Right hindlimb (tissue), 1 donor: ENCODE measurements at regions not wholly inside any gene's neighbourhood (a gene's known extent, or its start where the extent isn't known, plus 50 kb on each side); places are given as distances from the start of the nearest gene placed in this dataset.
A peak's percentile ranks its signal among the peaks of the same experiment; 100 is the strongest.
"Not testable (repeated sequence)": the region's sequence is repeated elsewhere in the genome, so short reads cannot be mapped to it uniquely, and the experiment has no call there.

Source experiments
- DNase-seq: peaks from one replicate; pipeline ENCODE4 v3.0.0-alpha.2; 2018

DNA sequence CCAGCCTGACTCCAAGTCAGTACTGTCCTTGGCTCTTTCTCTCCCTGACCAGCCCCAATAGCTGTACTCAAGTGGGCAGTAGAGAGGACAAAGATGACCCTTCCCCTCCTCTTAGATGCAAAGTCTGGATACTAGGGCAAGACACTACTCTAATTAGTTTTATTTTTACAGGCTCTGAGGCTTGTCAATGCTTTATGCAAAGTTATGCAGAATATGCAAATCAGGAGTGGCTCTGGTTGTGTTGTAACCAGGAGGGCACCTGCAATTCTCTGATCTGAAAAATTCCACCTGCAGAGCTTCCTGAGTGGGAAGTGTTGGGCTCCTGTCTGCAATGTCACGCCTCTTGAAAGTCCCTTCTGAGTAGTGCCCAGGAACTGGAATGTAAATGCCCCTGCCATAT is 201.5 kb downstream of the RGS3 start:
- peak; percentile 3 for DNase-seq

DNA sequence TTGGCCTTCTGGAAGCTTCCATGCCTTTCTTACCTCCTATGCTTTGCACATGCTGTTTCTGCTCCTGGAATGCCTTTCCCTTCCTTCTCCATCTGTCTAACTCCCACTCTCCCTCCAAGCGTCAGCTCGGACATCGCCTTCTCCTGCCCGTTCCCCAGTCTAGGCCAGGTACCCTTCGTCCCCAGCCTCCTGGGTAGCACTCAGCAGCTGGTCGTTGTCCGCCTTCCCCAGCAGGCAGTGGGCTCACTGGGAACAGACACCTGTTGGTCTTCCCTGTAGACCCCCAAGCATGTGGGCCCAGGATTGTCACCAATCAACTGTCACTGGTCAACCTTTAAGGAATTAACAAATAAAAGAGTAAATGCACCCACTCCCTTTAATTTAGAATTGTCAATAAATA is 202.2 kb downstream of the RGS3 start:
- DNase-seq, result peak; percentile 5

DNA sequence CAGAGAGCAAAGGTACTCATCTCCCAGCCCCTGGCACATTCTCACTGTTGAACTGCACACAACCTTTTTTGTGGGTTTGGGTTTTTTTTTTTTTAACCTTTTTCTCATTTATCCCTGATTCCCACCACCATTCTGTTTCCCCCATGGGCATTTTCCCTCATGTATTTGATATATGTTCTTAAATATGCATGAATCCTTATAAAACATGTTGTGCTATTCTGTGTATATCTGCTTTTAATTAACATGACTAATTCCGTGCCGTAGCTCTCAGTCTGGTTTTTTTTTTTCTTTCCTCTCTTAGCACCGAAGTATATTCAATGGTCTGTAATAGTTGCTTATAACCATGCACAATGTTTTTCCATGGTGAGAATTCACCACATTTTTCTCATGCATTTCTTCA is 204.5 kb downstream of the RGS3 start:
- no peak for DNase-seq

DNA sequence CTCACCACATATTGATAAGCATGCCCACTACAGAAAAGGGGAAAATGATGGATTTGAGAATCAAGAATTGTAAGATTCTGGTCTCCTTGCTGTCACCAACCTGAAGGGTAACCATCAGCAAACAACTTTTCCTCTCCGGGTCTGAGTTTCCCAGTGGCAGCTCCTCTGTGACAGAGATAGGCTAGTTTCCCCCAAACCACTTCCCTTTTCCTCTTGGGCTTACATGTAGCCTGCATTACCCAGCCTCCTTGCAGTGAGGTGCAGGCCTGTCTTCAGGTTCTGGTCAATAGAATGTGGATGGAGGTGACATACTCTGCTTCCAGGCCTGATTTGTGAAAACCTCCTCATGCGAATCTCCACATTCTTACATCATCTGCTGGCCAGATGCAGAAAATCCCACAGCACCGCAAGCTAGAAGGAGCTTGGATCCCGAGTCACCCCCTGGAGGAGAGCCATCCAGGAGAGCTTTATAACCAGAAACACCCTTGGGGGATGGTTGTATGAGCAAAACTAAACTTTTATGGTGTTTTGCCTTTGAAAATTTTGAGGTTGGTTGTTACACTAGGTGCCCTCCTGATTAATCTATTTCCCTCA is 206.1 kb downstream of the RGS3 start:
- DNase-seq, result no peak

GRCh38 chr9:113673726-113674125 is 202.4 kb upstream of the ZNF618 start:
- no peak for DNase-seq

DNA sequence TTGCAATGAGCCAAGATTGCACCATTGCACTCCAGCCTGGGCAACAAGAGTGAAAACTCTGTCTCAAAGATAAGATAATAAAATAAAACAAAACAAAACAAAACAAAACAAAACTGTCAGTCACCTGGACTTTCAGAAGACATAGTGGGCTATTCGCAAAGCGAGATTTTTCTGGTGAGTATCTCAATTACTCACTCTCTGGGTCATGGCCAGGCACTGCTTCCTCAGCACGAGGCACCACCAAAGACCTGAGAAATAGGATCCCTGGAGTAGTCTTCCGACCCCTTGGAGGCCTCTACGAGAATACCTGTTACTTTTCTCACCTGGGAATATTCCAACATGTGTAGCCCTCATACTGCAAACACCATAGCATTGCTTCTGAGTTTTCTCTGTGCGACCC is 201.7 kb upstream of the ZNF618 start:
- DNase-seq, result no peak

GRCh38 chr9:113675475-113675941 is 200.6 kb upstream of the ZNF618 start:
- peak; percentile 49 for DNase-seq

DNA sequence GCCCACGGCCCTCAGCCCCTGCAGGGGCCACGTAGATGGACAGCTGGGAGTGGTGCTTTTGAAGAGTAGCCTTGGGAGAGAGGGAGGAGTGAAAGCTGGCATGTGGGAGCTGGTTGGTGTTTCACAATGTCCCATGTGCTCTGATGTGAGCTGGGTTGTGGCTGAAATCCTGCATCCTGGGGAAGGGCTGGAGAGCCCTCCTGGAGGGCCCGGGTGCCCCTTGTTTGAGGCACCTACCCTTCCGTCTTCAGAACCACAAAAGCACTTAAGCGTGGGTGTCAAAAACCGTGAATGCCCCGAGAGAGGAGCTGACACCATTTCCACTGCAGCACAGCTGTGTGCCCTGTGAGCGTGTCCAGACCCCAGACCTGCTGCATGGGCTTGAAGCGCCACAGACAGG is 199.1 kb upstream of the ZNF618 start:
- DNase-seq, result no peak

DNA sequence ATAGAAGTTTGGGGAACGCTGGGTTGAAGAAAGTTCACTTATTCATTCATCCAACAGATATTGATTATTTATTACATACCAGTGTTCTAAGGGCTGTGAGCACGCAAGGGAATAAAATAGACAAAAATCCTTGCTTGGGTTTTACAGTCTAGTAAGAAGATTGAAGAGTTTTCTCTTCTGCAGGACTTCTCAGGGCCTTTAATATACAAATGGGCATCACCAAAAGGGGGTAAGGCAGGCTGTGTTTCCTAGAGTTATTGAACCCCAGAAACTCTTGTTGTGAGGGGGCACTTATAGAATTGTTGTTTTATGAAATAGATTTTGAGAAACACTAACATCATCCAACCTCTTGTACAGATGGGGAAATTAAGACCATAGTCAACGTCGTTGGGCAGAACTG is 198.5 kb upstream of the ZNF618 start:
- no peak for DNase-seq

DNA sequence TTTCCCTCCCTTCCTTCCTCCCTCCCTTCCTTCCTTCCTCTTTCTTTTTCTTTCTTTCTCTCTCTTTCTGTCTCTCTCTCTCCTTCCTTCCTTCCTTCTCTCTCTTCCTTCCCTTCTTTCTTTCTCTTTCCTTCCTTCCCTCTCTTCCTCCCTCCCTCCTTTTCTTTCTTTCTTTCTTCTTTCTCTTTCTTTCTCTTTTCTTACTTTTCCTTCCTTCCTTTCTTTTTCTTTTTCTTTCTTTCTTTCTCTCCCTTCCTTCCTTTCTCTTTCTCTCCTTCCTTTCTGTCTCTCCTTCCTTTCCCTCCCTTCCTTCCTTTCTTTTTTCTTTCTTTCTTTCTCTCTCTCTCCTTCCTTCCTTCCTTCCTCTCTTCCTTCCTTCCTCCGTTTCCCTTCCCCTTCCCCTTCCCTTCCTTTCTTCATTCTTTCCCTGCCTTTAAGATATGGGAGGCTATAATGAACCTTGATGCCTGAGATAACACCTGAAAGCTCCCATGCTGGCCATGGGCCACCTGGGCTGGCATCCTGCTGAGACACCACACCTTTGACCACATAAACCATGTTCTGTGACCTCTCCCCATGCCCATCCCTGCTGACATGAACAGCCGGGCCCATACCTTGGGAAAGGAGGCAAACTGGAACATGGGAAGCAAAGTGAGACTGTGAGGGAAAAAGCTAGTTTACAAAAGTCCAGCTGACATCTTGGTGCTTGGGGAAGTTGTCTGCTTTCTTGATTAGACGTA is 197.8 kb upstream of the ZNF618 start:
- DNase-seq, result no peak

DNA sequence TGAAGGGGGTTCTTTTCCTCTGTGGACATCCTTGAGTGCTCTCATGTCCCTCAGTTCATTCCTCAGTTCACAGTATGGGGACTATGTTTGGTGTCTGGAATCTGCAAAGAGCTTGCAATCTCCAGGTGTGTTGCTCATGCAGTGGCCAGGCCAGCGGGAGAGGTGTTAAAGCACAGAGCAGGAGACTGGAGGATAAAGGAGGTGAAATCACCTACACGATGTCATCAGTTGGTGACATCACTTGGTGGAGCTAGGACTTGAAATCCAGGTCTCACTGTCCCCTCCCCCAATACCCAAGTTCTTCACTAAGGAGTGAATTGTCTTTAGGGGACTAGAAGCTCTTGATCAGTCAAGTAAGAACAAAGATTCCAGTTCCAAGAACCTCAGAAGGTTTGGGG is 197.3 kb upstream of the ZNF618 start:
- no peak for DNase-seq

- DNase-seq, result peak; percentile 79
These were observed 193.8 kb upstream of the ZNF618 start for GRCh38 chr9:113682297-113682771.

GRCh38 chr9:113685636-113686035 is 190.5 kb upstream of the ZNF618 start:
- DNase-seq, result not testable (repeated sequence)

DNA sequence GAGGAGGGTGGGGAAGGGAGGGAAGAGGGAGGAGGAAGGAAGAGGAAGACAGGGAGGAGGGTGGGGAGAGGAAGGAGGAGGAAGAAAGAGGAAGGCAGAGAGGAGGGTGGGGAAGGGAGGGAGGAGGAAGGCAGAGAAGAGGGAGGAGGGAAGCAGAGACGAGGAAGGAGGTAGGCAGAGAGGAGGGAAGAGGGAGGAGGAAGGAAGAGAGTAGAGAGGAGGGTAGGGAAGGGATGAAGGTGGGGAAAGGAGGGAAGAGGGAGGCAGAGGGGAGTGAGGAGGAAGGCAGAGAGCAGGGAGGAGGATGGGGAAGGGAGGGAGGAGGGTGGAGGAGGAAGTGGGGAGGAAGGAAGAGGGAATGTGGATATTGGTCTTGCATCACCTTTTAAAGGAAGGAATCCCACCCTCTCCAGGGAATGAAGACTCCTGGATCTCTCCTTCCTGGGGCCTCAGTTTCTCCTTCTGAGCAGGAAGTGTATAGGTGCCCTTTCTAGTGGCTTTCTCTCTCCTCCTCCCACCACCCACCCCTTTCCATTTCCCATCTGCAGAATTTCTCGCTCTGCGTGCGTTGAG is 188.9 kb upstream of the ZNF618 start:
- DNase-seq, result no peak

GRCh38 chr9:113687680-113688371 is 188.3 kb upstream of the ZNF618 start:
- peak; percentile 43 for DNase-seq

- DNase-seq, result no peak
These were observed 185.9 kb upstream of the ZNF618 start for GRCh38 chr9:113690055-113690740.

- DNase-seq, result no peak
These were observed 183.9 kb upstream of the ZNF618 start for GRCh38 chr9:113692256-113692655.

DNA sequence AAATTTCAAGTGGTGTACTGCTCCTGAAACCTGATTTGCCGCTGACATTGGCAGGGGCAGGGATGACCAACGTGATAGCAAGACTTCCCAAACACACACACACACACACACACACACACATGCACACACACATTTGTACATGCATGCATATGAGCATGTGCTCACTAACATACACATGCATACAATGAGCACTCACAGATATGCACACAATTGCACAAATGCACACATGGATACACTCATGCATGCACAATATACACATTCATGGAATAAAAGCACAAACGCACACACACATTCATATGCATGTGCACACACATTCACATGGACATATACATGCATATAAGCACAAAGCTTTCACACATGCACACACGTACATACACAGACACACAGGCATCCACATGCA is 181.2 kb upstream of the ZNF618 start:
- no peak for DNase-seq

- DNase-seq, result no peak
These were observed 180.7 kb upstream of the ZNF618 start for GRCh38 chr9:113695440-113695851.

DNA sequence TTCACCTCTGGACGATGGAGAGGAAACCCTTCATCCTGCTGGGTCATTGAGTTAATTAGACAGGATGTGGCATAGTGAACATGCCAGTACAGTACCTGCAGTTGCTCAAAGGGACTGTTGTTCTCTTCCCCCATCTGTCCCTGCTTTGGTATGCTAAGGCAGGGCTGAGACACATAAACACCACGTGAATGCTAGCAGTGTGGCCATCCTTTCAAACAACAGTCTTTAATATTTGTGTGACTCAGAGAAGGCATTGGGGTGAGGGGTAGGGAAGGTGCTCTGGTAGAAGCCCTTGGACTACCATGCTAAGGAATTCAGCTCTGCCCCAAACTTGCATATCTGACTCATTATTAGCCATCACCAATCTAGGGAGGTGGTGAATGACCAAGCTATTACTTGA is 180.2 kb upstream of the ZNF618 start:
- no peak for DNase-seq

- peak; percentile 41 for DNase-seq
These were observed 174.0 kb upstream of the ZNF618 start for GRCh38 chr9:113701774-113702755.
